ENCODE measurements at regions not wholly inside any gene's neighbourhood (a gene's known extent, or its start where the extent isn't known, plus 50 kb on each side); places are given as distances from the start of the nearest gene placed in this dataset.

DNA sequence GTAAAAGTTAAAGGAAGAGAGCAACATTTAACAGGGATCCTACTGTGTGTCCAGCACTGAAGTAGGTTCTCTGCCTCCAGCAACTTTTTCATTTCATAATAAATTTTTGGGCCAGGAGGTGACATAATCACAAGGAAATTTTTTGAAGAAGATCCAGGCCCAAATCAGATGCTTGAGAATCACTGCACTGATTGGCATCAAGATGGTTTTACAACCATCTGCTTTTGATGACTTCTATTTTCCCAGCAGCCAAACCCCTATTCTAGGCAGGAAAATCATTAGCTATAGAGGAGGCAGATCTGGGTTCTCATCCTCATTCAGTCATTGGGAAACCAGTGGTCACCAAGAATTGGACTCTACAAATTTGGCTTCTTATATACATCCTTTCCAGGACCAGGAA is 79.0 kb downstream of the ARL4A start:
- no peak for DNase-seq (ENCODE audit: low read depth)
- TF ChIP-seq CTCF (IDR thresholded peaks at IDR 0.05; ENCODE audit: control insufficient read depth, extremely low read depth, insufficient read depth), result no peak
- H3K4me3 ChIP-seq (ENCODE audit: low read depth, low read length), result no peak overlapping the region

GRCh38 chr7:12768948-12769347 is 81.5 kb downstream of the ARL4A start:
- TF ChIP-seq CTCF (IDR thresholded peaks at IDR 0.05; ENCODE audit: control insufficient read depth, extremely low read depth, insufficient read depth), result no peak
- no peak overlapping the region for H3K4me3 ChIP-seq (ENCODE audit: low read depth, low read length)
- DNase-seq (ENCODE audit: low read depth), result no peak

- no peak for DNase-seq (ENCODE audit: low read depth)
- no peak overlapping the region for H3K4me3 ChIP-seq (ENCODE audit: low read depth, low read length)
Measured at GRCh38 chr7:12769444-12769843, 82.0 kb downstream of the ARL4A start.

GRCh38 chr7:12770227-12770975 is 83.0 kb downstream of the ARL4A start:
- peak; percentile 64 for DNase-seq (ENCODE audit: low read depth)
- no peak overlapping the region for H3K4me3 ChIP-seq (ENCODE audit: low read depth, low read length)
- TF ChIP-seq CTCF (IDR thresholded peaks at IDR 0.05; ENCODE audit: control insufficient read depth, extremely low read depth, insufficient read depth), result no peak

More at GRCh38 chr7:12769444-12769843, 82.0 kb downstream of the ARL4A start:
- no peak for TF ChIP-seq CTCF (IDR thresholded peaks at IDR 0.05; ENCODE audit: control insufficient read depth, extremely low read depth, insufficient read depth)

GRCh38 chr7:12771378-12771877 is 84.0 kb downstream of the ARL4A start:
- no peak for TF ChIP-seq CTCF (IDR thresholded peaks at IDR 0.05; ENCODE audit: control insufficient read depth, extremely low read depth, insufficient read depth)
- peak; percentile 72 for DNase-seq (ENCODE audit: low read depth)
- H3K4me3 ChIP-seq (ENCODE audit: low read depth, low read length), result no peak overlapping the region

DNA sequence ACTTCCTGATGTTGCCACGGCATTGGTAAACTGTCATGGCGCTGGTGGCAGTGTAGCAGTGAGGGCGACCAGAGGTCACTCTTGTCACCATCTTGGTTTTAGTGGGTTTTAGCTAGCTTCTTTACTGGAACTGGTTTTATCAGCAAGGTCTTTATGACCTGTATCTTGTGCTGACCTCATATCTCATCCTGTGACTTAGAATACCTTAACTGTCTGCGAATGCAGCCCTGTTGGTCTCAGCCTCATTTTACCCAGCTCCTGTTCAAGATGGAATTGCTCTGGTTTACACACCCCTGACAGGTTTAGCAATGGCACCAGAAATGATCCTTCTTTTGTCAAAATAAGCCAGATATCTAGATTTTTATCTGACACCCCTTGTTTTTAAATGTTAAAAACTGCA is 85.3 kb downstream of the ARL4A start:
- TF ChIP-seq CTCF (IDR thresholded peaks at IDR 0.05; ENCODE audit: control insufficient read depth, extremely low read depth, insufficient read depth), result no peak
- H3K4me3 ChIP-seq (ENCODE audit: low read depth, low read length), result no peak overlapping the region
- DNase-seq (ENCODE audit: low read depth), result no peak

GRCh38 chr7:12777257-12777656 is 89.8 kb downstream of the ARL4A start:
- no peak for DNase-seq (ENCODE audit: low read depth)
- no peak for TF ChIP-seq CTCF (IDR thresholded peaks at IDR 0.05; ENCODE audit: control insufficient read depth, extremely low read depth, insufficient read depth)

More at GRCh38 chr7:12777257-12777656, 89.8 kb downstream of the ARL4A start:
- H3K4me3 ChIP-seq (ENCODE audit: low read depth, low read length), result no peak overlapping the region
